Right ventricle myocardium inferior (tissue), 1 donor: ENCODE measurements at regions not wholly inside any gene's neighbourhood (a gene's known extent, or its start where the extent isn't known, plus 50 kb on each side); places are given as distances from the start of the nearest gene placed in this dataset.

Experiments
- ATAC-seq: fragments of 200-7000 bp; cut with Tn5 transposase; one replicate; pipeline ENCODE4 v1.9.1; 2020; ENCODE audit warnings: mild to moderate bottlenecking, moderate library complexity
- DNase-seq: peaks from one replicate; pipeline ENCODE4 v3.0.0; 2021; ENCODE audit errors: missing footprints
- intact Hi-C: fragments of 100-400 bp; cut with DNase I; formaldehyde crosslinking; loops from one replicate; pipeline ENCODE4 v1.11.0; 2022
- donor health status: DM: no; HTN: yes; CAD: no; lungs with severe emphysema.

GRCh38 chr18:45250479-45250878 lies 364.8 kb upstream of the SLC14A2 start:
- intact Hi-C loops: loop anchor here (5.0 kb wide), 1 partner anchor 72 kb away; no protein-coding TSS in a partner anchor
- ATAC-seq (no peak), DNase-seq (no peak)

- ATAC-seq (no peak), DNase-seq (no peak)
- intact Hi-C loops: loop anchor here (5.0 kb wide), 1 partner anchor 71 kb away; no protein-coding TSS in a partner anchor
Measured at GRCh38 chr18:45251236-45251635, 364.0 kb upstream of the SLC14A2 start.

- DNase-seq (no peak), ATAC-seq (no peak)
- intact Hi-C loops: loop anchor here (5.0 kb wide), 1 partner anchor 70 kb away; no protein-coding TSS in a partner anchor
Measured at GRCh38 chr18:45252474-45252873, 362.8 kb upstream of the SLC14A2 start.

- DNase-seq (no peak), ATAC-seq (no peak)
- intact Hi-C loops: loop anchor here (5.0 kb wide), 1 partner anchor 69 kb away; no protein-coding TSS in a partner anchor
Measured at GRCh38 chr18:45253056-45253565, 362.2 kb upstream of the SLC14A2 start.

GRCh38 chr18:45253973-45254708 lies 361.1 kb upstream of the SLC14A2 start:
- DNase-seq (peak; percentile 68), ATAC-seq (peak; percentile 6)
- intact Hi-C loops: loop anchor here (5.0 kb wide), 1 partner anchor 68 kb away; no protein-coding TSS in a partner anchor

- intact Hi-C loops: loop anchor here (5.0 kb wide), 1 partner anchor 68 kb away; no protein-coding TSS in a partner anchor
- ATAC-seq (peak; percentile 92), DNase-seq (peak; percentile 86)
Measured at GRCh38 chr18:45254709-45255082, 360.6 kb upstream of the SLC14A2 start.

- intact Hi-C loops: no loop called here
Measured at GRCh38 chr18:45255197-45255890, 359.9 kb upstream of the SLC14A2 start.

GRCh38 chr18:45260125-45260524 lies 355.2 kb upstream of the SLC14A2 start:
- intact Hi-C loops: no loop called here
- DNase-seq (no peak), ATAC-seq (no peak)

More at GRCh38 chr18:45255197-45255890, 359.9 kb upstream of the SLC14A2 start:
- ATAC-seq (peak; percentile 89), DNase-seq (no peak)

GRCh38 chr18:45266023-45266422 lies 349.3 kb upstream of the SLC14A2 start:
- no peak for DNase-seq
- no peak for ATAC-seq
- intact Hi-C loops: no loop called here

- no peak for DNase-seq
- intact Hi-C loops: no loop called here
- no peak for ATAC-seq
Measured at GRCh38 chr18:45267622-45268021, 347.7 kb upstream of the SLC14A2 start.

GRCh38 chr18:45268583-45268982 lies 346.7 kb upstream of the SLC14A2 start:
- intact Hi-C loops: no loop called here
- DNase-seq (no peak), ATAC-seq (no peak)

- intact Hi-C loops: no loop called here
- ATAC-seq (no peak), DNase-seq (no peak)
Measured at GRCh38 chr18:45270289-45270771, 344.9 kb upstream of the SLC14A2 start.

GRCh38 chr18:45274026-45274425 lies 341.2 kb upstream of the SLC14A2 start:
- intact Hi-C loops: no loop called here
- DNase-seq (no peak), ATAC-seq (no peak)

- DNase-seq (no peak), ATAC-seq (no peak)
- intact Hi-C loops: loop anchor here (5.0 kb wide), 1 partner anchor 107 kb away; no protein-coding TSS in a partner anchor
Measured at GRCh38 chr18:45275367-45276113, 339.7 kb upstream of the SLC14A2 start.

GRCh38 chr18:45276878-45277277 lies 338.4 kb upstream of the SLC14A2 start:
- no peak for DNase-seq
- no peak for ATAC-seq
- intact Hi-C loops: loop anchor here (5.0 kb wide), 1 partner anchor 105 kb away; no protein-coding TSS in a partner anchor

GRCh38 chr18:45277908-45278307 lies 337.4 kb upstream of the SLC14A2 start:
- intact Hi-C loops: loop anchor here (5.0 kb wide), 1 partner anchor 104 kb away; no protein-coding TSS in a partner anchor
- DNase-seq (no peak), ATAC-seq (no peak)

- intact Hi-C loops: no loop called here
- no peak for DNase-seq
- no peak for ATAC-seq
Measured at GRCh38 chr18:45280481-45281276, 334.6 kb upstream of the SLC14A2 start.
